GM12878 (cell line): ENCODE measurements at regions not wholly inside any gene's neighbourhood (a gene's known extent, or its start where the extent isn't known, plus 50 kb on each side); places are given as distances from the start of the nearest gene placed in this dataset.

Experiments
- ATAC-seq: fragments of 200-7000 bp; cut with Tn5 transposase; 3 replicates; pipeline ENCODE4 v1.9.1; 2020; ENCODE audit warnings: mild to moderate bottlenecking, moderate library complexity
- BruUV-seq: library from RNA; stranded (reverse); fragments of 400-500 nt; replicated peaks from 2 replicates; lab custom pipeline; 2021; lab: Mats Ljungman, UMichigan
- CTCF ChIA-PET: fragments of 300-600 bp; sonication (Branson Sonifier 250); formaldehyde crosslinking; extraction: SDS; loops from one replicate; lab custom pipeline; 2021; ENCODE audit warnings: inconsistent platforms; lab: Yijun Ruan, JAX
- POLR2A ChIA-PET: fragments of 350-600 bp; formaldehyde crosslinking; extraction: SDS; loops from one replicate; lab custom pipeline; 2021; ENCODE audit warnings: inconsistent platforms; lab: Charles Lee
- RAD21 ChIA-PET: fragments of 300-600 bp; sonication (Branson Sonifier 250); formaldehyde crosslinking; loops from one replicate; lab custom pipeline; 2023; ENCODE audit warnings: antibody characterized with exemption; ENCODE audit not compliant: unreplicated experiment; lab: Charles Lee
- SMC1A ChIA-PET: fragments of 300-600 bp; sonication (Branson Sonifier 250); formaldehyde crosslinking; loops from one replicate; lab custom pipeline; 2023; ENCODE audit not compliant: unreplicated experiment, uncharacterized antibody; lab: Charles Lee
- DNase-seq: peaks from one replicate; pipeline ENCODE4 v3.0.0-alpha.2; 2011; ENCODE audit warnings: low read depth, low spot score
- FAIRE-seq: peaks from 3 replicates; lab custom pipeline; 2011; peaks lifted over from hg19 to GRCh38; lab: Jason Lieb, UNC
- H2AFZ ChIP-seq: 2 replicates; pipeline ENCODE4 v1.6.0; 2011; ENCODE audit warnings: low read depth, low read length, control low read depth; ENCODE audit not compliant: control insufficient read depth
- H3K27ac ChIP-seq: 2 replicates; pipeline ENCODE4 v1.5.1; 2011; ENCODE audit warnings: control low read depth; ENCODE audit not compliant: control insufficient read depth, insufficient read depth
- H3K27me3 ChIP-seq, 2 experiments: replicated peaks in 1 of 2; 2 replicates each; pipeline versions ENCODE4 v1.6.0 to v1.6.1; 2011; ENCODE audit warnings: low read length in 1 of 2; ENCODE audit not compliant: control insufficient read depth in 2 of 2, insufficient read depth in 2 of 2
- H3K36me3 ChIP-seq, 2 experiments: 2 replicates each; pipeline ENCODE4 v1.5.1; 2011; ENCODE audit warnings: low read length in 1 of 2; ENCODE audit not compliant: control insufficient read depth in 2 of 2, insufficient read depth in 2 of 2
- H3K4me1 ChIP-seq: 2 replicates; pipeline ENCODE4 v1.6.1; 2011; ENCODE audit warnings: mild to moderate bottlenecking, low read length, moderate library complexity, mixed read lengths; ENCODE audit not compliant: control insufficient read depth, insufficient read depth
- H3K4me2 ChIP-seq: 2 replicates; pipeline ENCODE4 v1.6.0; 2011; ENCODE audit warnings: control low read depth; ENCODE audit not compliant: control insufficient read depth, insufficient read depth
- H3K4me3 ChIP-seq: fragments of 200-600 bp; sonication (generic); 2 replicates; pipeline ENCODE4 v1.5.1; 2016
- H3K79me2 ChIP-seq: 2 replicates; pipeline ENCODE4 v1.6.0; 2011; ENCODE audit warnings: low read length; ENCODE audit not compliant: control insufficient read depth, insufficient read depth
- H3K9ac ChIP-seq: 2 replicates; pipeline ENCODE4 v1.8.0; 2011; ENCODE audit warnings: low read length, control low read depth, mixed read lengths; ENCODE audit not compliant: control insufficient read depth, insufficient read depth
- H3K9me3 ChIP-seq: replicated peaks from 3 replicates; pipeline ENCODE4 v1.5.1; 2011; ENCODE audit warnings: mild to moderate bottlenecking, low read length; ENCODE audit not compliant: control insufficient read depth, insufficient read depth
- H4K20me1 ChIP-seq: 2 replicates; pipeline ENCODE4 v1.6.0; 2011; ENCODE audit not compliant: control insufficient read depth, insufficient read depth
- ATF7 ChIP-seq: fragments of 450-650 bp; IDR thresholded peaks from 2 replicates; pipeline ENCODE4 v1.6.1; 2016; ENCODE audit warnings: low read depth, mild to moderate bottlenecking
- FOS ChIP-seq: IDR thresholded peaks from 3 replicates; pipeline ENCODE4 v1.6.1; 2011; ENCODE audit warnings: borderline replicate concordance; ENCODE audit not compliant: insufficient read length; ENCODE audit errors: extremely low read depth
- FOXM1 ChIP-seq: IDR thresholded peaks from 2 replicates; pipeline ENCODE4 v1.6.1; 2012; ENCODE audit warnings: low read depth, mild to moderate bottlenecking, inconsistent platforms, low read length, moderate library complexity
- HDAC6 ChIP-seq: fragments of 200-600 bp; sonication (generic); IDR thresholded peaks from one replicate; pipeline ENCODE4 v1.8.0; 2017; ENCODE audit warnings: antibody characterized with exemption; ENCODE audit not compliant: unreplicated experiment
- IRF4 ChIP-seq: IDR thresholded peaks from 2 replicates; pipeline ENCODE4 v1.6.1; 2011; ENCODE audit warnings: low read depth, low read length
- JUNB ChIP-seq: IDR thresholded peaks from 2 replicates; pipeline ENCODE4 v1.6.1; 2016; ENCODE audit warnings: antibody characterized with exemption, mild to moderate bottlenecking
- SIX5 ChIP-seq: IDR thresholded peaks from 2 replicates; pipeline ENCODE4 v1.6.1; 2011; ENCODE audit warnings: mild to moderate bottlenecking, low read depth, low read length, moderate library complexity; ENCODE audit not compliant: severe bottlenecking
- SKIL ChIP-seq: fragments of 450-650 bp; IDR thresholded peaks from 2 replicates; pipeline ENCODE4 v1.6.1; 2017; ENCODE audit warnings: mild to moderate bottlenecking, low read depth, inconsistent platforms; ENCODE audit not compliant: poor library complexity, severe bottlenecking
- SMAD1 ChIP-seq: fragments of 450-650 bp; IDR thresholded peaks from 2 replicates; pipeline ENCODE4 v1.6.1; 2018; ENCODE audit warnings: mild to moderate bottlenecking, low read depth; ENCODE audit not compliant: partially characterized antibody
- SPI1 ChIP-seq: IDR thresholded peaks from 2 replicates; pipeline ENCODE4 v1.6.1; 2011; ENCODE audit warnings: low read depth, mild to moderate bottlenecking, low read length, moderate library complexity, borderline replicate concordance; ENCODE audit not compliant: insufficient read depth
- SREBF1 ChIP-seq: IDR thresholded peaks from 2 replicates; pipeline ENCODE4 v1.6.1; 2012; ENCODE audit warnings: mild to moderate bottlenecking, low read length
- WRNIP1 ChIP-seq: IDR thresholded peaks from 2 replicates; pipeline ENCODE4 v1.6.1; 2011; ENCODE audit warnings: low read depth, low read length, improper control_type of control experiment, borderline replicate concordance
- YBX1 ChIP-seq: fragments of 450-650 bp; IDR thresholded peaks from 2 replicates; pipeline ENCODE4 v1.6.1; 2016; ENCODE audit warnings: antibody characterized with exemption
- ZNF687 ChIP-seq: fragments of 450-650 bp; IDR thresholded peaks from 2 replicates; pipeline ENCODE4 v1.6.1; 2017; ENCODE audit warnings: mild to moderate bottlenecking, moderate library complexity
- WGBS: methylation state at CpG from one replicate; pipeline ENCODE4 v1.1.6; 2016; ENCODE audit warnings: low lambda C conversion rate; ENCODE audit not compliant: insufficient replicate concordance, insufficient coverage; ENCODE audit errors: missing lambda C conversion rate; 5-methylcytosine and 5-hydroxymethylcytosine counted together
- in situ Hi-C: fragments of 300-500 bp; cut with MboI; formaldehyde crosslinking; loops from 9 replicates; pipeline ENCODE4 v1.14.3; 2018; ENCODE audit warnings: mixed read lengths
- intact Hi-C: fragments of 100-400 bp; cut with micrococcal nuclease; formaldehyde crosslinking; loops from one replicate; pipeline ENCODE4 v1.14.2; 2022; ENCODE audit not compliant: unreplicated experiment

GRCh38 chr4:186852964-186853391 is 129.3 kb upstream of the FAT1 start (continued):
- TF ChIP-seq SKIL: no peak
- TF ChIP-seq SIX5: no peak
- no peak for TF ChIP-seq FOXM1
- TF ChIP-seq ATF7: peak; percentile 51; the same call in 1 of the 2 replicates
- no peak for TF ChIP-seq JUNB

GRCh38 chr4:186854256-186854655 is 130.6 kb upstream of the FAT1 start:
- Histone ChIP-seq H3K79me2 (no peaks in the 10 kb centered on the region), H3K9ac (no peak overlapping the region), H3K4me2 (no peak overlapping the region), H2AFZ (no peak overlapping the region), H3K4me3 (no peak overlapping the region), H3K27ac (no peak overlapping the region), H3K9me3 (no peaks in the 10 kb centered on the region), H3K4me1 (no peaks in the 10 kb centered on the region), H3K36me3 (no peaks in the 10 kb centered on the region), H4K20me1 (no peaks in the 10 kb centered on the region), H3K27me3 (no peaks in the 10 kb centered on the region)
- POLR2A ChIA-PET: no interaction called here
- FAIRE-seq: no peak
- no peak for ATAC-seq
- 75% methylated on average over 3 of the region's 3 CpGs for WGBS
- intact Hi-C loops (no loop called here), in situ Hi-C loops (no loop called here)
- RAD21 ChIA-PET: no interaction called here
- CTCF ChIA-PET: interaction anchor here (1.3 kb wide), 1 partner anchor 38 kb away, joined by 3 read pairs; no protein-coding TSS in a partner anchor
- SMC1A ChIA-PET: no interaction called here
- BruUV-seq: no TSS peak
- no peak for DNase-seq
- no peak for TF ChIP-seq SPI1
- TF ChIP-seq WRNIP1: no peak
- TF ChIP-seq HDAC6: no peak
- no peak for TF ChIP-seq IRF4
- no peak for TF ChIP-seq SREBF1
- TF ChIP-seq ATF7: no peak
- TF ChIP-seq FOS: no peak
- no peak for TF ChIP-seq SKIL
- no peak for TF ChIP-seq SMAD1
- TF ChIP-seq ZNF687: no peak
- TF ChIP-seq YBX1: no peak
